COR-L47 (cell line): ENCODE measurements at regions not wholly inside any gene's neighbourhood (a gene's known extent, or its start where the extent isn't known, plus 50 kb on each side); places are given as distances from the start of the nearest gene placed in this dataset.

Source experiments
- DNase-seq: peaks from one replicate; lab custom pipeline; 2025; lab: John Stamatoyannopoulos, UW

GRCh38 chr2:145049475-145049874, 529.6 kb upstream of the ZEB2 start:
- DNase-seq: no peak

- DNase-seq: no peak
Observed at GRCh38 chr2:145047554-145047953, 527.6 kb upstream of the ZEB2 start.

DNA sequence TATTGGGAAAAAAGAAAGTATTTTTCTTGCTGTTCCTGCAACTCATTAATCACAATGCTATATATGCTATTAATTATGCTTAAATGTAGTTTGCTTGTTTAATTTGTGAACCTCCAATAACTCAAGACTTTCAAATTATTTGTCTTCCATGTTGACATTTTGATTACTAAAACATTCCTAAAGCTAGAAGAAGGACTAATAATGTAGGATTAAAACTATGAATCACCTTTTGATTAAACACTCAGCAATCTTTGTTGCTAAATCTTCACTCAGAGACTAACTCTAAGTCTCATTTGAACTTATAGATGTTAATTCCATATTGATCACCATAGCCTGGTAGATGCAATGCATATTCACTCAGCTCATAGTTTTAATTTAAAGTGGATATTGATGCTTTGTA, 524.6 kb upstream of the ZEB2 start:
- DNase-seq: no peak

- no peak for DNase-seq
Observed at GRCh38 chr2:145043399-145043834, 523.5 kb upstream of the ZEB2 start.

DNA sequence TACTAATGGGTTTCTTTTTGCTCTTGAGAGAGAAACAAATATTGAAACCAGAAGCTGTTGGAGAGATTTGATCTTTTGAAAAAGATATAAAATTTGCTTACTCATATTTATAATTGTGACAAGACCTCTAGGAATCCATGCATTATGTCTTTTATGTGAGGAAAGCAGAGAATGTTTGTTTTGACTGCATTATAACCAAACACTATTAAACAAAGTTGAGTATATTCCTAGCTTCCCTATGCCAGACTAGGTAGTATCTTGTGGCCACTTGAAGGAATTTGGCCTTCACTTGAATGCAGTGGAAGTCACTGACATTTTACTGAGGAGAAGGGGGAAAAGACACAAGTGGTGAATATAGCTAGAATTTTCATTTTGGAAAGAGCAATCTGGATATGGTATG, 521.8 kb upstream of the ZEB2 start:
- no peak for DNase-seq

GRCh38 chr2:145040433-145040832, 520.5 kb upstream of the ZEB2 start:
- no peak for DNase-seq

- DNase-seq: no peak
Observed at GRCh38 chr2:145038041-145038525, 518.2 kb upstream of the ZEB2 start.

- DNase-seq: no peak
Observed at GRCh38 chr2:145036421-145037011, 516.6 kb upstream of the ZEB2 start.

GRCh38 chr2:145034511-145034910, 514.6 kb upstream of the ZEB2 start:
- DNase-seq: no peak

- no peak for DNase-seq
Observed at GRCh38 chr2:145033438-145033837, 513.5 kb upstream of the ZEB2 start.

DNA sequence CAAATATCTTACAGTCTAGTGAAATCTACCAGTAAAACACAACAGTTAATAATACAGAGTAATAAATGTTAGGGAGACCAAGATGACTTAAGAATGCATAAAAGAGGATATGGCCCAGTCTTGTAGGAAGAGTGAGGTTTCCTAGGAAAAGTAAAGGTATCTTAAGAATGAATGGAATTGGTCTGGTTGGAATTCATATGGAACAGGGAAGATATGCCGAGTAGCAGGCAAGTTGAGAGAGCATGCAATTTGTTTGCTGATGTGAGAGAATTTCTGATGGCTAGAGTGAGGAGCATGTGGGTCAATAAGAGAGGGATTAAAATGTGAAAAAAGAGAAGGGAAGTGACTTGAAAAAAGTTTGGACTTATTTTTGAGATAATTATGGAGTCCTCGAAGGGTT, 512.9 kb upstream of the ZEB2 start:
- DNase-seq: no peak

- no peak for DNase-seq
Observed at GRCh38 chr2:145029873-145030272, 510.0 kb upstream of the ZEB2 start.

DNA sequence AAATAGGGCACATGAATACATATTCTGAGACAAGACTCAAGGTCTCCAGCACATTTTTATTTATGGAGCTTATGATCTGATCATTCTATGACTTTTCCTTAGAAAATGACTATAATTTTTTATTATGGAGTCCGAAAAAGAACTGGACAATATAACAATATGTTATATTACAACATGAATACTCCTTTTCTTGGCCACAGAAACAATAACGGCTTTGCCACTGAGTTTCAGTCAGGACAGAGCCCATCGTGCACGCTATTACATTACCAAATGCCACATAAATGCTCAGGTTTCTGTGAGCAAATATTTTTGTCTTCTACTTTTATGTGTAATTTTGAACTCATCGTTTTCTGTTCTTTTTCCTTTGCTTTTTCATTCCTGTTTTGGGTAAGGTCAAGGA, 509.2 kb upstream of the ZEB2 start:
- no peak for DNase-seq

GRCh38 chr2:145028101-145028920, 508.4 kb upstream of the ZEB2 start:
- DNase-seq: no peak

DNA sequence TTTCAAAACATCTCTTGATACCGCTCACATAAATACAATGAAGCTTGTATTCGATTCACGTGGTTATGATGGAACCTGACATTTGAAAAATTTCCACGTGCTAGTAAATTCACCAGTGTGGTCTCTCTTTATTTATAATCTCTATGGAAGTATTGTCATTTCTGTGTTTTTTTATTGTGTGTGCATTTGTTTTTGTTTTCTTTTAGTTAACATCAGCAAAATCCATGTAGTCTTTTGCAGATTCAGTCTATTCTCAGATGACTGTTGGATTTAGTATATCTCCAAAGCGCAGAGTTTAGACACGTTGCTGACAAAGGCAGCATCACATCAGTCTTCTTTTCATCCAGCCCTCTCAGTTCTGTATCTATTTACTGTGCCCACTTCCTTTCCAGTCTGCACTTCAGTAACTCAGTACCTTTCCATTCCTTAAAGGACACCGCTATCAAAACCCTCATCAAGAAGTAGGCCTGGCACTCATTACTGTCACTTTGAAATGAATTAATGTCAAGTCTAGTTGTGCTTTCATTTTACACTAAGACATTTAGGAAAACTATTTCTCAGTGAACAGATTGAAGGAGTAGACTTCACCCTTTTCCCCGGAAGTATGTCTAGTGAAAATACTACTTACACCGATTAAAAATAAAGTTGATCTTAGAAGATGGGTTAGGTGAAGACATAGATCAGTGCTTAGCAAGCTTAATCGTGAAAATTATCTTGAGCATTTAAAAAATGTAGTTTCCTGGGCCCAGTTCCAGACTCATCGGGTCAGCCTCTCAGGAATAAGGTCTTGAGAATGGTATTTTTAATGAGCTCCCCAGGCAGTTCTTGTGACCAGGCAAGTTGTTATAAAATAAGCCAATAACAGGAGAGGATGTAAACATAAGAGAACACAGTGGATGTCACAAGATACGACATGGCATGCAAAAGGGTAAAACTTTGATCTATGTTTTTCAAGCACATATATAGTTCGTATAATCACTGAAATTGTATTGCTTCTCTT, 506.8 kb upstream of the ZEB2 start:
- no peak for DNase-seq

DNA sequence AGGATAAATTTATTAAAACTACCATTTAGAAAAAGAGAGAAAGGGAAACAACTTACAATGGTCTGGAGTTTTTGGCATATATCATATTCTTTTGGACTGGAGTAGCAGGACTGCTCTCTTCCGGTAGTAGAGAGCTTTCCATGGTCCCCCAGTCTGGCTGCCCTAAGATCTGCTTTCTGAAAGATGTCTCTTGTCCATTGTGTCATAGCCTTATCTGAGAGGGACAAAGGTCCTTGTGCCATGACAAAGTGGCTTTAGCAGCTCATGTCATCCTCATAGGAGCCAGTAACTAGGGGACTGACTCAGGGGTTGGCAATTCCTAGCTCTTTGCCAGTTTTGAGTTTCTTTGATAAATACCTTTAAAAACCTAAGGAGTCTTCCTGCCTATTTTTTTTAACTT, 505.5 kb upstream of the ZEB2 start:
- no peak for DNase-seq

DNA sequence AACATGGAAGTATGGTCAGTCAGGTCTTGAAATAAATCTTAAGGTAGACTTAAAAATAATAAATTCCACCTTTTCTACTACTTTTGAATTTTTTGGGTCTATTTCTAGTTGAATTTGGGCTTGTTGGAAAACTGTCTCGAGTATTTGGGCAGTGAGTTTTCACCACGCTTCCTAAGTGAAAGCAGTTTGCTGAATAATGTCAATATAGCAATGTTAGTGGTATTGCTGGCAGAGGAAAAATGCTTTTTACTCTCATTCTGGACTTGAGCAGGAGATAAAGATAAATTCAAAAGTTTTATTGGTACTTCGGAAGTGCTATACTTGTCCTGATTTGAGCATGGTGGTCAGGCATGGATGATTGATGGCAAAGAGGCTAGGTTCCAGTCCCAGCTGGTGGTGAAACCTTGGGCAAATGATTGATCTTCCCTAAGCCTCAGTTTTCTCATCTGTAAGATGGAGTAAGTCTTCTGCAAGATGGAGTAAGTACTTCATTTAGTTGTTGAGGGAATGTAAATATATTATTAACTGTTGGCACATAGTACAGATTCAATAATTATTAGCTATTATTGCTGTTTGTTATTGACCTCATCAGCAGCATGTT, 503.5 kb upstream of the ZEB2 start:
- DNase-seq: no peak

- DNase-seq: no peak
Observed at GRCh38 chr2:145022666-145023333, 502.9 kb upstream of the ZEB2 start.

- DNase-seq: no peak
Observed at GRCh38 chr2:145021962-145022665, 502.2 kb upstream of the ZEB2 start.

DNA sequence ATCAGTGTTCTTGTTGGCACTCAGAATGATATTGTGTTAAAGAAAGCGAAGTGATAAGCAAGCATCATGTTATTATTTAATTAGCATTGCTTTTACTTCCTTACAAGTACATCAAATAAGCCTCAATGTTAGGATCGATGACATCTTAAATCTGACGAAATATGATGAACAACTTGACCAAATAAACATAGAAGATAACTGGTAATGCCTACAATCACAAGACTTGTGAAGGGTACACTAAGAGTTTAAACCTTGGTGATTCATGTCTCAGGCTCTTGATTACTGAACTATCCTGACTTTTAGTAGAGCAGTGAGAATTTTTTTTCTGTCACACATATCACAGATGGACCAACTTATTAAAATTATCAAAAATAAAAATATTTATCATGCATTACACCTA, 500.8 kb upstream of the ZEB2 start:
- no peak for DNase-seq

- no peak for DNase-seq
Observed at GRCh38 chr2:145020139-145020538, 500.2 kb upstream of the ZEB2 start.
